K562 (cell line): ENCODE measurements at regions not wholly inside any gene's neighbourhood (a gene's known extent, or its start where the extent isn't known, plus 50 kb on each side); places are given as distances from the start of the nearest gene placed in this dataset.

Source experiments
- BRF1 ChIP-seq: IDR thresholded peaks from 3 replicates; pipeline ENCODE4 v1.6.1; 2011; ENCODE audit warnings: borderline replicate concordance, mild to moderate bottlenecking; ENCODE audit not compliant: insufficient read length; ENCODE audit errors: extremely low read depth
- CXXC5 ChIP-seq: fragments of 250-450 bp; sonication (Bioruptor Pico); IDR thresholded peaks from 2 replicates; pipeline ENCODE4 v1.8.0; 2022; ENCODE audit warnings: inconsistent platforms, mild to moderate bottlenecking, moderate library complexity
- ELF1 ChIP-seq: fragments of 200-800 bp; sonication (Bioruptor generic); IDR thresholded peaks from 2 replicates; pipeline ENCODE4 v1.6.1; 2016; ENCODE audit warnings: missing genetic modification characterization, missing compliant biosample characterization
- EZH2 ChIP-seq: IDR thresholded peaks from 2 replicates; pipeline ENCODE4 v1.6.1; 2012; ENCODE audit warnings: low read depth, mild to moderate bottlenecking, inconsistent platforms, low read length, borderline replicate concordance
- FOXJ3 ChIP-seq: sonication (generic); formaldehyde crosslinking; IDR thresholded peaks from 2 replicates; pipeline ENCODE4 v1.4.0; 2020; ENCODE audit warnings: mild to moderate bottlenecking, missing genetic modification reagents
- KAT7 ChIP-seq: sonication (generic); formaldehyde crosslinking; IDR thresholded peaks from 2 replicates; pipeline ENCODE4 v1.8.0; 2022; ENCODE audit warnings: missing genetic modification reagents, mild to moderate bottlenecking, borderline replicate concordance
- MAFG ChIP-seq: fragments of 450-650 bp; conservative IDR thresholded peaks from 2 replicates; pipeline ENCODE4 v1.6.1; 2016; ENCODE audit warnings: missing genetic modification characterization, missing compliant biosample characterization
- MYBL2 ChIP-seq, 2 experiments: fragments of 450-650 bp in 1 of 2; sonication (generic) in 1 of 2; formaldehyde crosslinking in 1 of 2; IDR thresholded peaks; 2 replicates each; pipeline versions ENCODE4 v1.6.1 to v1.8.1; 2017 to 2022; ENCODE audit warnings: borderline replicate concordance in 1 of 2, inconsistent platforms in 1 of 2, low read depth in 1 of 2, mild to moderate bottlenecking in 1 of 2, missing genetic modification reagents in 1 of 2, moderate library complexity in 1 of 2
- PCBP2 ChIP-seq: fragments of 200-400 bp; formaldehyde crosslinking; IDR thresholded peaks from 2 replicates; pipeline ENCODE4 v1.6.1; 2018; ENCODE audit warnings: low read length, low read depth, mild to moderate bottlenecking, moderate library complexity; ENCODE audit not compliant: poor library complexity, severe bottlenecking
- POU5F1 ChIP-seq: fragments of 150-350 bp; IDR thresholded peaks from 2 replicates; pipeline ENCODE4 v1.6.1; 2014; ENCODE audit warnings: borderline replicate concordance, low read length, low read depth, mild to moderate bottlenecking; ENCODE audit not compliant: partially characterized antibody
- RBBP5 ChIP-seq: fragments of 200-600 bp; sonication (generic); IDR thresholded peaks from 2 replicates; pipeline ENCODE4 v1.6.1; 2012; ENCODE audit warnings: borderline replicate concordance, mild to moderate bottlenecking, low read length, control low read depth, inconsistent platforms; ENCODE audit not compliant: insufficient read depth, poor library complexity, severe bottlenecking
- RUNX1 ChIP-seq: sonication (generic); IDR thresholded peaks from 2 replicates; pipeline ENCODE4 v1.6.1; 2016; ENCODE audit warnings: antibody characterized with exemption, low read depth
- SETDB1 ChIP-seq: IDR thresholded peaks from one replicate; pipeline ENCODE4 v1.6.1; 2012; ENCODE audit warnings: low read length, control low read depth, inconsistent platforms
- SMARCA4 ChIP-seq: fragments of 450-650 bp; IDR thresholded peaks from 2 replicates; pipeline ENCODE4 v1.6.1; 2016
- ZKSCAN8 ChIP-seq: fragments of 200-800 bp; sonication (Bioruptor generic); IDR thresholded peaks from 2 replicates; pipeline ENCODE4 v1.6.1; 2016; ENCODE audit warnings: missing genetic modification characterization, missing compliant biosample characterization
- ZNF146 ChIP-seq: IDR thresholded peaks from one replicate; pipeline ENCODE4 v1.6.1; 2018; ENCODE audit warnings: missing compliant biosample characterization; ENCODE audit not compliant: unreplicated experiment
- ZNF282 ChIP-seq: sonication (generic); formaldehyde crosslinking; IDR thresholded peaks from 2 replicates; pipeline ENCODE4 v1.8.1; 2023; ENCODE audit warnings: missing genetic modification reagents
- ZNF57 ChIP-seq: fragments of 450-650 bp; formaldehyde crosslinking; IDR thresholded peaks from 2 replicates; pipeline ENCODE4 v1.4.0; 2020; ENCODE audit warnings: mild to moderate bottlenecking, moderate library complexity
- TF ChIP-seq, protein P1 (sequence below): fragments of 450-650 bp; IDR thresholded peaks from 2 replicates; pipeline ENCODE4 v1.7.1; 2018; ENCODE audit warnings: mild to moderate bottlenecking, low read depth; ENCODE audit not compliant: partially characterized antibody
- TF ChIP-seq, protein P2 (sequence below): sonication (generic); formaldehyde crosslinking; IDR thresholded peaks from 2 replicates; pipeline ENCODE4 v1.8.1; 2023; ENCODE audit warnings: mild to moderate bottlenecking, missing genetic modification reagents
- TF ChIP-seq, protein P3 (sequence below), 2 experiments: fragments of 450-650 bp in 1 of 2; sonication (generic) in 1 of 2; formaldehyde crosslinking in 1 of 2; IDR thresholded peaks in 1 of 2; conservative IDR thresholded peaks in 1 of 2; 2 replicates each; pipeline versions ENCODE4 v1.6.1 to v1.8.1; 2016 to 2023; ENCODE audit warnings: mild to moderate bottlenecking in 2 of 2, moderate library complexity in 2 of 2, inconsistent platforms in 1 of 2, missing genetic modification reagents in 1 of 2
- TF ChIP-seq, protein P4 (sequence below): fragments of 250-450 bp; sonication (Bioruptor Pico); IDR thresholded peaks from 2 replicates; pipeline ENCODE4 v1.9.0; 2021; ENCODE audit warnings: mild to moderate bottlenecking

DNA sequence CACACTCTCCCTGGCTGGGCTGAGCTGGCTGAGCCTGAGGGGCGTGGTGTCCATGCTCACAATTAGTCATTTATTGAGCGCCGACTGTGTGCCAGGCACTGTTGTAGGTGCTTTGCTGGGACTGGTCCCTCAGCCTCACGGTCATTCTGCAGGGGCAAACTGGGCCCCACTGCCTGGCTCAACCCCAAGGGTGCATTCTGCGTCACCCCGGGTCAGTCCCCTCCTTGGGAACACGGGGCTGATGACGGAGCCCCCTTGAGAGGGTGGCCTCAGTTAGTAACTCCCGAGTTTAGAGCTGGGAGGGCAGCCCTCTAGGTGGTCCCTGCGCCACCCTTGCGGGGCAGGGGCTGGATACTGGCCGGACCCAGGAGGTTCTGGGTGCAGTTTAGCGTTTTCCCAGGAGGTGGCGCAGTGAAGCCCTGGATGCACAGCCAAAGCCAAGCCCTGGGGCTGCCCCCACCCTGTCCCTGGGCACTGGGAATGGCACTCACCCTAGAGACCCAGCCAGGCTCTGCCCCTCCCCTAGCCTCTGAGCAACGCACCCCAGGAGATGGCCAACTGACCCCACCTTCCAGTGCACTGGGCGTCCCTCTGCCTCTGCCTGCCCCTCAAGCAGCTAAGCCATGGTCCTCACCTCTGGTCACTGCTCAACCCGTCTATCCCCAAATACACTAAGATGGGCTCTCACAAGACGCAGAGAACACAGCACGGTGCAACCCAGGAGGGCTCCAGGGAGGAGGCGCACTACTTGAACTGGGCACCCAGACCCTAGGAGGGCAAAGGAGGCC lies 243.2 kb upstream of the GSE1 start (continued):
- TF ChIP-seq BRF1, result no peak
- peak; percentile 64 for TF ChIP-seq CXXC5 (CRISPR knock-in tag)
- no peak for TF ChIP-seq RUNX1
- TF ChIP-seq, protein P1, sequence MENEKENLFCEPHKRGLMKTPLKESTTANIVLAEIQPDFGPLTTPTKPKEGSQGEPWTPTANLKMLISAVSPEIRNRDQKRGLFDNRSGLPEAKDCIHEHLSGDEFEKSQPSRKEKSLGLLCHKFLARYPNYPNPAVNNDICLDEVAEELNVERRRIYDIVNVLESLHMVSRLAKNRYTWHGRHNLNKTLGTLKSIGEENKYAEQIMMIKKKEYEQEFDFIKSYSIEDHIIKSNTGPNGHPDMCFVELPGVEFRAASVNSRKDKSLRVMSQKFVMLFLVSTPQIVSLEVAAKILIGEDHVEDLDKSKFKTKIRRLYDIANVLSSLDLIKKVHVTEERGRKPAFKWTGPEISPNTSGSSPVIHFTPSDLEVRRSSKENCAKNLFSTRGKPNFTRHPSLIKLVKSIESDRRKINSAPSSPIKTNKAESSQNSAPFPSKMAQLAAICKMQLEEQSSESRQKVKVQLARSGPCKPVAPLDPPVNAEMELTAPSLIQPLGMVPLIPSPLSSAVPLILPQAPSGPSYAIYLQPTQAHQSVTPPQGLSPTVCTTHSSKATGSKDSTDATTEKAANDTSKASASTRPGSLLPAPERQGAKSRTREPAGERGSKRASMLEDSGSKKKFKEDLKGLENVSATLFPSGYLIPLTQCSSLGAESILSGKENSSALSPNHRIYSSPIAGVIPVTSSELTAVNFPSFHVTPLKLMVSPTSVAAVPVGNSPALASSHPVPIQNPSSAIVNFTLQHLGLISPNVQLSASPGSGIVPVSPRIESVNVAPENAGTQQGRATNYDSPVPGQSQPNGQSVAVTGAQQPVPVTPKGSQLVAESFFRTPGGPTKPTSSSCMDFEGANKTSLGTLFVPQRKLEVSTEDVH, result no peak
- TF ChIP-seq MAFG, result no peak
- TF ChIP-seq SETDB1, result no peak
- TF ChIP-seq, protein P2, sequence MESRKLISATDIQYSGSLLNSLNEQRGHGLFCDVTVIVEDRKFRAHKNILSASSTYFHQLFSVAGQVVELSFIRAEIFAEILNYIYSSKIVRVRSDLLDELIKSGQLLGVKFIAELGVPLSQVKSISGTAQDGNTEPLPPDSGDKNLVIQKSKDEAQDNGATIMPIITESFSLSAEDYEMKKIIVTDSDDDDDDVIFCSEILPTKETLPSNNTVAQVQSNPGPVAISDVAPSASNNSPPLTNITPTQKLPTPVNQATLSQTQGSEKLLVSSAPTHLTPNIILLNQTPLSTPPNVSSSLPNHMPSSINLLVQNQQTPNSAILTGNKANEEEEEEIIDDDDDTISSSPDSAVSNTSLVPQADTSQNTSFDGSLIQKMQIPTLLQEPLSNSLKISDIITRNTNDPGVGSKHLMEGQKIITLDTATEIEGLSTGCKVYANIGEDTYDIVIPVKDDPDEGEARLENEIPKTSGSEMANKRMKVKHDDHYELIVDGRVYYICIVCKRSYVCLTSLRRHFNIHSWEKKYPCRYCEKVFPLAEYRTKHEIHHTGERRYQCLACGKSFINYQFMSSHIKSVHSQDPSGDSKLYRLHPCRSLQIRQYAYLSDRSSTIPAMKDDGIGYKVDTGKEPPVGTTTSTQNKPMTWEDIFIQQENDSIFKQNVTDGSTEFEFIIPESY (CRISPR knock-in tag), result no peak
- no peak for TF ChIP-seq EZH2
- TF ChIP-seq, protein P3, sequence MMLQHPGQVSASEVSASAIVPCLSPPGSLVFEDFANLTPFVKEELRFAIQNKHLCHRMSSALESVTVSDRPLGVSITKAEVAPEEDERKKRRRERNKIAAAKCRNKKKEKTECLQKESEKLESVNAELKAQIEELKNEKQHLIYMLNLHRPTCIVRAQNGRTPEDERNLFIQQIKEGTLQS (IDR thresholded peaks at IDR 0.05), result no peak
- TF ChIP-seq, protein P3 (CRISPR knock-in tag; conservative IDR thresholded peaks at IDR 0.05), result no peak
- TF ChIP-seq SMARCA4, result no peak
- no peak for TF ChIP-seq MYBL2 (IDR thresholded peaks at IDR 0.05; ENCODE audit: low read depth)
- no peak for TF ChIP-seq MYBL2 (CRISPR knock-in tag; IDR thresholded peaks at IDR 0.05; ENCODE audit: borderline replicate concordance)
- no peak for TF ChIP-seq ELF1 (tag)
- TF ChIP-seq POU5F1, result no peak
- TF ChIP-seq ZKSCAN8 (CRISPR knock-in tag), result peak; percentile 93
- no peak for TF ChIP-seq ZNF282 (CRISPR knock-in tag)
- TF ChIP-seq KAT7 (CRISPR knock-in tag), result 0 out of 2 replicates have a peak, but pooled peaks have one; percentile 69
- no peak for TF ChIP-seq FOXJ3 (CRISPR knock-in tag)
- TF ChIP-seq RBBP5, result no peak
- TF ChIP-seq ZNF146 (CRISPR knock-in tag), result no peak
- no peak for TF ChIP-seq ZNF57 (CRISPR knock-in tag)
- TF ChIP-seq, protein P4, sequence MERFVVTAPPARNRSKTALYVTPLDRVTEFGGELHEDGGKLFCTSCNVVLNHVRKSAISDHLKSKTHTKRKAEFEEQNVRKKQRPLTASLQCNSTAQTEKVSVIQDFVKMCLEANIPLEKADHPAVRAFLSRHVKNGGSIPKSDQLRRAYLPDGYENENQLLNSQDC (CRISPR knock-in tag), result no peak
- TF ChIP-seq PCBP2, result no peak
